Daoy (cell line): ENCODE measurements at regions not wholly inside any gene's neighbourhood (a gene's known extent, or its start where the extent isn't known, plus 50 kb on each side); places are given as distances from the start of the nearest gene placed in this dataset.

ENCODE experiments used
- DNase-seq: peaks from one replicate; pipeline ENCODE4 v3.0.0-alpha.2; 2015; ENCODE audit warnings: low read depth

DNA sequence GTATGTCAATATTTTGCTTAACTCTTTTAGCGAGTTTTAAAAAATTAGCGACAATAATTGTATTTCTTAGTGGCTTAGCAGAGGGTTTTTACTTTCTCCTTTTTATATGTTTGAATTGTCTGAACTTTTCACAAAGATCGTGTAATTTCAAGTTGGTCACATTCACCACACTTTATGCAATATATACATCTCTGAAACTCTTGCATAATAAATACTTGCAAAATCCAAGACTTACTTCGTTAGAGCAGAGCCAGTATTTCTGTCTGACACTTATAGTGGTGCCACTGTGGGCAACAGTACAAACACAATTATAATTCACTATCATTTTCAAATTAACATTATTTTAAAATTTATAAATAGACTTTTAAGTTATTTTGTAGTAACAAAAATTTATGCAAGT lies 62.0 kb downstream of the SUCNR1 start:
- DNase-seq, result no peak

DNA sequence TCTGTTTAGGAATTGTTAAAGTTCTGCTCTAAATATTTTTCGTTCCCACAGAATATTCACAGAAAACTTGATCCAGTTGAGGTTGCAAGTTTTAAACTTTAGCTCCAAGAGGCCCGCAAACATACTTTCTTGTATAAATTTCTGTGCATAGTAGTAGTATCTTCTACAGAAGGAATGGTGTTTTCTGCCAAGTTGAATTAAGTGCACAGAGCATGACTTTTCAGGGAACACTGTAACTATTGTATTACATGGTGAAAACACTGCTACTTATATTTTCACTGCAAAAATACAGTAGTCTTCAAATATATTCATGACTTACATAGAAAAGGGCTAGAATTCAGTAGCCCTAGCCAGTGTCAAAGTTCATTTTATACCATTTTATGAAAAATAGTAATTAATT lies 67.0 kb downstream of the SUCNR1 start:
- DNase-seq, result no peak

DNA sequence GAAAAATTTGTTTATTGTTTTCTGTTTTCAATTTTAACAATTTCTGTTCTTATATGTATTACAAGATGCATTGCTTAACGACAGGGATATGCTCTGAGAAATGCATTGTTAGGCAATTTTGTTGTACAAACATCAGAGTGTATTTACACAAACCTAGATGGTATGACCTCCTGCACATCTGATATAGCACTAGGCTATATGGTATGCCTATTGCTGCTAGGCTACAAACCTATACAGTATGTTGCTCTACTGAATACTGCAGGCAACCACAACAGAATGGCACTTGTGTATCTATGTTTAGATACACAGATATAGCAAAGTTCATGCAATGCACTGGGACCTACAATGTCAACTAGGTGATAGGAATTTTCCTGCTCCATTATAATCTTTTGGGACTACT lies 70.1 kb downstream of the SUCNR1 start:
- no peak for DNase-seq

- DNase-seq, result no peak
Measured at GRCh38 chr3:151944356-151944755, 70.9 kb downstream of the SUCNR1 start.

GRCh38 chr3:151946606-151947005 lies 73.2 kb downstream of the SUCNR1 start:
- no peak for DNase-seq

GRCh38 chr3:151949706-151950105 lies 76.3 kb downstream of the SUCNR1 start:
- DNase-seq, result no peak

DNA sequence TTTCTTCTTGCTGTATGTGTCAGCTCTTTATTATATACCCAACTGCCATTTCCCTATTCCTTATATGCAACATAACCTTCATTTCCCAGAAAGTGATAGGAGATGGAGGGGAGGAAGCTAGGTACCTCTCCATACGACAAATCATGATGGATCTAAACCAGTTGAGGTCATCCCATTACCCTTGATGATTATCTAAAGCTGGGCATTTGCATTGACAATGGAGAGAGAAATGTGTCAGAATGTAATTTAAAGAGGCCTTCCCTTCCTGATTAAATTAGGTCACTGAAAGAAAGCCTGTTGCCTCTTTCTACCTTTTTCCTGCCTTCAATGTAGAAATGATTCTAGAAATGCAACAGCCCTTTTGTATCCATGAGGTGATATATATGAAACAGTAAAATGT lies 81.9 kb downstream of the SUCNR1 start:
- no peak for DNase-seq

- DNase-seq, result no peak
Measured at GRCh38 chr3:151960961-151961580, 87.6 kb downstream of the SUCNR1 start.

DNA sequence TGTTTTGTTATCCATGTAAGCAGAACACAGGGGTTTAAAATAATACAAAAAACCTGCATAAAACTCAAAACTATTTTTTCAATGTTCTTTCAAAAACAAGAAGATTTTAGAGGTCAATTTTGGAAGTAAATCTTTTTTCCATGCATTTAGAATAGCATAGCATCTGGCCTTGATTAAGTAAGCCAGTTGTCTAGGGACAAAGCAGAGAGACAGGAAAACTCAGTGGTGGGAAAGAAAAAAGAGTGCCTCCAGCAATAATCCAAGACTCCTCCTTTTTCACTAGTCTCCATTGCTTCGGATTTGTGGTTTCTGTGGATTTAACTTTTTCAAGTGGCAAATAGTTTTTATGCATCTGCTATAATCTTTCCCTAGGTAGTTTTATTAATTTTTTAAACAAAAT lies 88.9 kb downstream of the SUCNR1 start:
- no peak for DNase-seq

- DNase-seq, result no peak
Measured at GRCh38 chr3:151962912-151963311, 89.5 kb downstream of the SUCNR1 start.

DNA sequence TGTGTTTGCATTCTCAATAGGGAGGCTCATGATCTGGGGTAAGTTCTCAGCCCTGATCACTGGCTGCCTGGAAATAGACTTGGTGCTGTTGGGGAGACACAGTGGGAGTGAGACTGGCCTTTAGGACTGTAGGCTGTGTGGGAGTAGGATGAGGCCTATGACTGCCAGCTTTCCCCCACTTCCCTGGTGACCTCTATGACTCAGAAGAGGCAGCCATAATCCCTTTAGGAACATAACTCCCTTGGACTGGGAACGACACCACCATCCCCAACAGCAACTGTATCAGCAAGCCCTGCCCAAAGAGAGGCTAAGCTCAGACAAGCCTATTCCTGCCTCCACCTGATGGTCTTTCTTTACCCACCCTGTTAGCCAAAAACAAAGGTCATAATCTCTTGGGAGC lies 91.3 kb downstream of the SUCNR1 start:
- DNase-seq, result peak; percentile 4

DNA sequence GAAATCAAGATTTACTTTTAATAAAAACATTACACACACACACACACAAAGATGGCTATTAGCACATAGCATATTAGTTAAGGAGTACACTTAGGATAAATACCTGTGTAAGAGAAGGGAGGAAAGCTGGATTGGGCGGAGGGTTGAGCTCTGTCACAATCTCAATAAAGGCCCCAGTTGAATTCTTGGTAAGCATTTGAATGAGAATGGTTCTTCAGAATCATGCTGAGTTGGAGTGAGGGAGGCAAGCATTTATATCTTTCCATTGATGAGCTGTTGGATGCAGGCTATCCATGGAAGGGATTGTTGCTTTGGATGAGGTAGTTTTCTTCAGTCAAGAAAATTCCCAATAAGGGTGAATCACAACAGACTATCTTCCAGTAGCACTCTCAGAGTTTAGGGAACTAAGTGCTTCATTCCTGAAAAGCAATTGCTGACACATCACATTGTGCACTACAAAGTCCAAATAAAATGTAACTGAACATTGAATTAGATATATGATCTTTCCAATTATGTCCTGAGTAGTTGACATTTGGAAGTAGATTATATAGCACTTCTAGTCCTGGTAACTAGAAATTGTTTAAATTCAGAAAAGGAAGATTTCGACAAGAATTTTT lies 95.7 kb downstream of the SUCNR1 start:
- no peak for DNase-seq

- no peak for DNase-seq
Measured at GRCh38 chr3:151971814-151972579, 98.6 kb downstream of the SUCNR1 start.

GRCh38 chr3:151974067-151974466 lies 100.6 kb downstream of the SUCNR1 start:
- DNase-seq, result peak; percentile 50

DNA sequence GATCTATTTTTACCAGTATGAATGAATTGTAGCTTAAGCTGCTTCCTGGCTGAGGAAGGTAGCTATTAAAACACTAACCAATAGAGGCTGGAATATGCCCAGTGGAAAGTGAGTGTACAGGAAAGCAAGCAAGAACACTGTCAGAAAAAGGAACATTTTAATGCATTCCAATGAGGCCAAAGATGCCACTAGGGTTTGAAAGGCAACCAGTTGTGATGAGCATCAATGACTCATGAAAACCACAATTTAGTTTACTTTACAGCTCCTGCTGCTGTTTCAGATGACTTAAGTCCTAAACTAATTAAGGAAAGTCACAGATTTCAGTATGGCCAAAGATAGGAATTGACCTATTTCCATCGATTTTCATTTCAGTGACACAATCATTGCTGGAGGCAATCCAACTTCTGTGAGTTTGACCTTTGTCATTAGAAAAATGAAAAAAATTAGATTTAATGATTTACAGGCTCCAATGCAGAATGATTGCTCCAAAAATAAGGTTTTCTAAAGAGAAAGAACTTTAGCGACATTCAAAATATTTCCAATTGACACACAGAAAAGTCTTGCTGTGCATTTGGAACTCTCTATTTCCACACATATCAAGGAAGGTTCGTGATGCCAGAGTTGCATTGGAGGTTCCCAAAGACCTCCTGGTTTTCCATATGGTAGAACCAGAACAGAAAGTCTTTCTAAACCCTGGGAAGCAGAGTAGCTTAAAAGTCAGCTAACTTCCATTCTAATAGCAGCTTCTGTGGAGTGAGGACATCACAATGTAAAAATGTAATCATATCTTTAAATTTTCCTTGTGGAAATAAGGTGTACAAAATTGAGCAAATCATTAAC lies 103.0 kb downstream of the SUCNR1 start:
- DNase-seq, result peak; percentile 89

GRCh38 chr3:151979906-151980305 lies 106.5 kb downstream of the SUCNR1 start:
- no peak for DNase-seq

- DNase-seq, result no peak
Measured at GRCh38 chr3:151983538-151983937, 110.1 kb downstream of the SUCNR1 start.

GRCh38 chr3:151985787-151986430 lies 112.5 kb downstream of the SUCNR1 start:
- DNase-seq, result no peak

DNA sequence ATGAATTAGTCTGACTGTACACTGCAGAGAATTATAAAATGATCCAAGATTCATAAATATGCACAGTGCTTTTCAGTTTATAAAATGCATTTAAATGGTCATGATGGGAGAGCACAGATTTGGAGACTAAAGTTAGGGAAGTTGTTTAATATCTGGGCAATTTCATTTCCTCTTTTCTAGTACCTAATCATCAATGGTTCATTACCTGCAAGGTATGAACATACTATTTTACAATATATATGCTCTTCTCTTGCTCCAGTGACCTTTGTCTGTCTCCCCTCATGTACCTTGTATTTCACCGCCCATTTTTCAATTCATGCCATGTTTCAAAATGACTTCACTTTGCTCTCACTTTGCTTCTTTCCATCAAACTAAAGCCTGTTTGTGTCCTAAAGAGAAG lies 114.5 kb downstream of the SUCNR1 start:
- no peak for DNase-seq

GRCh38 chr3:151989621-151990020 lies 116.2 kb downstream of the SUCNR1 start:
- DNase-seq, result no peak

GRCh38 chr3:151990696-151991376 lies 117.4 kb downstream of the SUCNR1 start:
- no peak for DNase-seq
